ENCODE measurements at regions not wholly inside any gene's neighbourhood (a gene's known extent, or its start where the extent isn't known, plus 50 kb on each side); places are given as distances from the start of the nearest gene placed in this dataset.

GRCh38 chr3:18652781-18653180 lies 227.6 kb upstream of the SATB1 start:
- Mint-ChIP-seq H3K27ac (ENCODE audit: low read depth, unreplicated experiment) (no peak overlapping the region), H3K36me3 (ENCODE audit: insufficient read depth, unreplicated experiment) (no peaks in the 10 kb centered on the region), H3K4me1 (ENCODE audit: insufficient read depth, unreplicated experiment) (no peaks in the 10 kb centered on the region), H3K4me3 (ENCODE audit: unreplicated experiment) (no peak overlapping the region), H3K9me3 (ENCODE audit: unreplicated experiment) (no peaks in the 10 kb centered on the region), H3K27me3 (ENCODE audit: insufficient read depth, unreplicated experiment) (peaks cover 7% of the 10 kb centered on the region)
- CTCF ChIA-PET, result no interaction called here
- peak; percentile 13 for DNase-seq (ENCODE audit: unreplicated experiment)
- BruUV-seq (replicated peaks), result no TSS peak
- TF ChIP-seq CTCF (IDR thresholded peaks at IDR 0.05; ENCODE audit: unreplicated experiment), result no peak
- POLR2A ChIA-PET, result no interaction called here
- intact Hi-C loops (cut with micrococcal nuclease), result no loop called here

GRCh38 chr3:18650731-18651130 lies 225.6 kb upstream of the SATB1 start:
- Mint-ChIP-seq H3K27ac (ENCODE audit: low read depth, unreplicated experiment) (no peak overlapping the region), H3K9me3 (ENCODE audit: unreplicated experiment) (no peaks in the 10 kb centered on the region), H3K4me1 (ENCODE audit: insufficient read depth, unreplicated experiment) (no peaks in the 10 kb centered on the region), H3K4me3 (ENCODE audit: unreplicated experiment) (no peak overlapping the region), H3K27me3 (ENCODE audit: insufficient read depth, unreplicated experiment) (peaks cover 25% of the 10 kb centered on the region), H3K36me3 (ENCODE audit: insufficient read depth, unreplicated experiment) (no peaks in the 10 kb centered on the region)
- no TSS peak for BruUV-seq (replicated peaks)
- TF ChIP-seq CTCF (IDR thresholded peaks at IDR 0.05; ENCODE audit: unreplicated experiment), result no peak
- ChIA-PET POLR2A (no interaction called here), CTCF (no interaction called here)
- no peak for DNase-seq (ENCODE audit: unreplicated experiment)
- intact Hi-C loops (cut with micrococcal nuclease), result no loop called here

DNA sequence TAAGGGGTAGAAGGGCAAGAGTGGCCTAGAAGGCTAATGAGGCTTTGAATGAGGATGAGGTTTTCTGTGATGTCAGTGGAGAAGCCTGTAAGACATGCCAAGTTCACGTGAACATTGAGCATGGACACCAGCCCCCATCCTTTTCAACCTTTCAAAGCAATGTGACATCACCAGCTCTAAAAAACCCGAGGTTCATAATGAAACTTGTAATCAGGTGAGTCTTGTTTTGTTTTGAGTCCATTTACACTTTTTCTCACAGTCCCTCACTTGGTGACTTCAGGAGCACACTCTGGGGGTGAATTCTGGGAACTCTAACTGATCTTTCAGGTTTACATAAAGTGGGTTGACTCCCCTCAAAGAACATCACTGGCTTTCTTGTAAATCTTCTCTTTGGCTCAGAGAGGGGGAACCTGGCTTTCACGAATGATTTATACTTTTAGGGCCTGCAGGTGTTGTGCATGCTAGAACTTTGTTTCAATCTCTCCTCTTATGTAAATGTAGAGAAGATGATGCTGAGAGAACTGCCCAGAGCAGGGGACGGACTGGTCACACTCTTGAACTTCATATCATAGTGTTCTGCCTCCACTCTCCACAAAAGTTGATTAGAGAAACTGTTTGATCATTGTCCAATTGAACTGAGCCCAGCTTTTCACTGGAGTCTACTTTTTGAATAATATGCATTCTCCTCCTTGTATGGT lies 224.7 kb upstream of the SATB1 start:
- Mint-ChIP-seq H3K9me3 (ENCODE audit: unreplicated experiment) (no peaks in the 10 kb centered on the region), H3K4me3 (ENCODE audit: unreplicated experiment) (no peak overlapping the region), H3K4me1 (ENCODE audit: insufficient read depth, unreplicated experiment) (no peaks in the 10 kb centered on the region), H3K36me3 (ENCODE audit: insufficient read depth, unreplicated experiment) (no peaks in the 10 kb centered on the region), H3K27ac (ENCODE audit: low read depth, unreplicated experiment) (no peak overlapping the region), H3K27me3 (ENCODE audit: insufficient read depth, unreplicated experiment) (peaks cover 25% of the 10 kb centered on the region)
- BruUV-seq (replicated peaks), result no TSS peak
- ChIA-PET POLR2A (no interaction called here), CTCF (interaction anchor here (0.6 to 1.3 kb wide), 2 partner anchors 37 to 90 kb away, joined by 3 to 4 read pairs; no protein-coding TSS in a partner anchor)
- DNase-seq (ENCODE audit: unreplicated experiment), result no peak
- intact Hi-C loops (cut with micrococcal nuclease), result no loop called here
- no peak for TF ChIP-seq CTCF (IDR thresholded peaks at IDR 0.05; ENCODE audit: unreplicated experiment)

GRCh38 chr3:18648868-18649462 lies 223.8 kb upstream of the SATB1 start:
- no peak for TF ChIP-seq CTCF (IDR thresholded peaks at IDR 0.05; ENCODE audit: unreplicated experiment)
- intact Hi-C loops (cut with micrococcal nuclease), result no loop called here
- no peaks in the 10 kb centered on the region for H3K4me1 Mint-ChIP-seq (ENCODE audit: insufficient read depth, unreplicated experiment)
- H3K9me3 Mint-ChIP-seq (ENCODE audit: unreplicated experiment), result no peaks in the 10 kb centered on the region
- H3K27me3 Mint-ChIP-seq (ENCODE audit: insufficient read depth, unreplicated experiment), result peaks cover 25% of the 10 kb centered on the region
- no peak for DNase-seq (ENCODE audit: unreplicated experiment)
- ChIA-PET CTCF (interaction anchor here (0.6 to 1.3 kb wide), 3 partner anchors 38 to 102 kb away, joined by 3 to 4 read pairs (median 4); no protein-coding TSS in a partner anchor), POLR2A (no interaction called here)
- BruUV-seq (replicated peaks), result no TSS peak
- H3K36me3 Mint-ChIP-seq (ENCODE audit: insufficient read depth, unreplicated experiment), result no peaks in the 10 kb centered on the region
- no peak overlapping the region for H3K27ac Mint-ChIP-seq (ENCODE audit: low read depth, unreplicated experiment)
- H3K4me3 Mint-ChIP-seq (ENCODE audit: unreplicated experiment), result no peak overlapping the region
